GM13976 (cell line): ENCODE measurements at regions not wholly inside any gene's neighbourhood (a gene's known extent, or its start where the extent isn't known, plus 50 kb on each side); places are given as distances from the start of the nearest gene placed in this dataset.

ENCODE experiments used
- DNase-seq: peaks from one replicate; pipeline ENCODE4 v3.0.0; 2012; ENCODE audit warnings: low spot score
- in situ Hi-C: fragments of 300-500 bp; cut with MboI; formaldehyde crosslinking; loops from one replicate; pipeline ENCODE4 v1.12.0; 2022; ENCODE audit warnings: low sequenced_read_pairs, mixed read lengths, inconsistent platforms; ENCODE audit not compliant: unreplicated experiment
- TF ChIP-seq, protein P1 (sequence below): IDR thresholded peaks from 2 replicates; pipeline ENCODE4 v1.5.1; 2012; ENCODE audit warnings: borderline replicate concordance, mild to moderate bottlenecking; ENCODE audit not compliant: insufficient read depth; ENCODE audit errors: extremely low read depth, missing control alignments, control extremely low read depth

- DNase-seq: no peak
- in situ Hi-C loops: loop anchor here (10.0 kb wide), 1 partner anchor 1325 kb away; no protein-coding TSS in a partner anchor
Observed at GRCh38 chr17:14919631-14920213, 345.4 kb downstream of the PMP22 start.

GRCh38 chr17:14919094-14919493 lies 346.0 kb downstream of the PMP22 start:
- in situ Hi-C loops: no loop called here
- no peak for DNase-seq
- TF ChIP-seq, protein P1, sequence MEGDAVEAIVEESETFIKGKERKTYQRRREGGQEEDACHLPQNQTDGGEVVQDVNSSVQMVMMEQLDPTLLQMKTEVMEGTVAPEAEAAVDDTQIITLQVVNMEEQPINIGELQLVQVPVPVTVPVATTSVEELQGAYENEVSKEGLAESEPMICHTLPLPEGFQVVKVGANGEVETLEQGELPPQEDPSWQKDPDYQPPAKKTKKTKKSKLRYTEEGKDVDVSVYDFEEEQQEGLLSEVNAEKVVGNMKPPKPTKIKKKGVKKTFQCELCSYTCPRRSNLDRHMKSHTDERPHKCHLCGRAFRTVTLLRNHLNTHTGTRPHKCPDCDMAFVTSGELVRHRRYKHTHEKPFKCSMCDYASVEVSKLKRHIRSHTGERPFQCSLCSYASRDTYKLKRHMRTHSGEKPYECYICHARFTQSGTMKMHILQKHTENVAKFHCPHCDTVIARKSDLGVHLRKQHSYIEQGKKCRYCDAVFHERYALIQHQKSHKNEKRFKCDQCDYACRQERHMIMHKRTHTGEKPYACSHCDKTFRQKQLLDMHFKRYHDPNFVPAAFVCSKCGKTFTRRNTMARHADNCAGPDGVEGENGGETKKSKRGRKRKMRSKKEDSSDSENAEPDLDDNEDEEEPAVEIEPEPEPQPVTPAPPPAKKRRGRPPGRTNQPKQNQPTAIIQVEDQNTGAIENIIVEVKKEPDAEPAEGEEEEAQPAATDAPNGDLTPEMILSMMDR: no peak

More at GRCh38 chr17:14919631-14920213, 345.4 kb downstream of the PMP22 start:
- TF ChIP-seq, protein P1: no peak

- no peak for DNase-seq
- TF ChIP-seq, protein P1: no peak
- in situ Hi-C loops: no loop called here
Observed at GRCh38 chr17:14918540-14918939, 346.6 kb downstream of the PMP22 start.

DNA sequence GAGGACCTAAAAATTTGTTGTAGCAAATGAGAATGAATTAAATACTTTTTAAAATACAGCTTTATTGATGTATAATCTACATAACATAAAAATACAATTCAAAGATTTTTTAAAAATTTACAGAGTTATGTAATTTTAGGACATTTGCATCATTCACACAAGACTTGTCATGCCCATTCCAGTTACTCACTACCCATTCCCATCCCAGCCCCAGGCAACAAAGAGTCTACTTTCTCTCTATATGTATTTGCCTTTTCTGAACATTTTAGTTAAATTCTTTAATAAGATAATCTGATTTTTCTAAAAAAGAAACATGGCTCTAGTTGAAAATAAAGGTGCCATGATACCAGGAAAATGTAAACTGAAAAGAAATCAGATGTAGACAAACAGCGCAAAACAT lies 354.2 kb downstream of the PMP22 start:
- in situ Hi-C loops: no loop called here
- DNase-seq: no peak
- TF ChIP-seq, protein P1: no peak

DNA sequence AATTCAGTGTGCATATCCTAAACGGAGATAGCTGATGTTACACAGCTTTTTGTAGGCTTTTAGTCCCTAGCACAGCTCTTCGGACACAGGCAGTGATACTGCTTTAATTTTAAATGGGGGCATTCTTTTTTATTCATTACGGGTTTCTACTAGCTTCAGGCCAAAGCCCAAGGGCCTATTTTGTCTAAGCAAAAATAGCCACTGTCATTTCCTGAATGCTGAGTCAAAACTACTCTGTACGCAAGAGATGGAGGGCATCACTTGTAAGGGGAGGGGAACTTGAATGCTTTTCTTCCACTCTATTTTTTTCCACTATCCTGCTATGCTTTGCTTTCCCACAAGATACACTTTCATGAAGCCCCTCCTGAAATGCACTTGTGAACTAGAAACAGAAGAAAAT lies 360.7 kb downstream of the PMP22 start:
- in situ Hi-C loops: no loop called here
- no peak for DNase-seq
- TF ChIP-seq, protein P1: no peak

GRCh38 chr17:14903854-14904253 lies 361.3 kb downstream of the PMP22 start:
- TF ChIP-seq, protein P1: no peak
- no peak for DNase-seq
- in situ Hi-C loops: no loop called here
